ENCODE measurements at regions not wholly inside any gene's neighbourhood (a gene's known extent, or its start where the extent isn't known, plus 50 kb on each side); places are given as distances from the start of the nearest gene placed in this dataset.

GRCh38 chr9:107992271-107992670 is 502.7 kb upstream of the KLF4 start:
- H3K4me3 ChIP-seq (ENCODE audit: low read depth, low read length), result no peak overlapping the region
- no peak overlapping the region for H3K9ac ChIP-seq (ENCODE audit: low read length)
- H3K36me3 ChIP-seq (ENCODE audit: control insufficient read depth, insufficient read depth, low read length), result no peaks in the 10 kb centered on the region
- H3K4me1 ChIP-seq (ENCODE audit: control insufficient read depth, insufficient read depth, low read length), result no peaks in the 10 kb centered on the region
- no peak overlapping the region for H3K27ac ChIP-seq (ENCODE audit: low read depth, low read length)
- no peaks in the 10 kb centered on the region for H3K9me3 ChIP-seq (ENCODE audit: control insufficient read depth, insufficient read depth, low read depth, low read length)
- H3K27me3 ChIP-seq (ENCODE audit: control insufficient read depth, insufficient read depth, low read length), result no peaks in the 10 kb centered on the region

DNA sequence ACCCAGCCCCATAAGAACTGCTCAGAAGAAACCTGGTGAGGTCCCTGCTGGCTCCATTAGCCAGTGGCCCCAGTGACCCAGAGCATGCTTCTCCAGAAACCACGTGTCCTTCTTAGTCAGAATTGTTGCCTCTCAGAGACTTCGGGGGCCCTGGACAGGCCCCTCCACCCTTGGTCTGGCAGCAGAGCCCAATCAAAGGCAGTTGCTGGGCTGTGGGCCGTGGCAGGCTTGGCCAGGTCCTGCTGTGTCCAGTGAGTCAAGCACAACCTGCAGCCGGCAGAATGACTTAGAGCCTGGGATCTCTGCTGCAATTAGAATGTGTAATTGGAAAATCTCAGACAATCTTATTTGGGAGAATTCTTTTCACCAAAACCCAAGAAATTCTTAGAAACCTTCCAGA is 502.0 kb upstream of the KLF4 start:
- Histone ChIP-seq H3K9me3 (ENCODE audit: control insufficient read depth, insufficient read depth, low read depth, low read length) (no peaks in the 10 kb centered on the region), H3K36me3 (ENCODE audit: control insufficient read depth, insufficient read depth, low read length) (no peaks in the 10 kb centered on the region), H3K4me1 (ENCODE audit: control insufficient read depth, insufficient read depth, low read length) (no peaks in the 10 kb centered on the region), H3K9ac (ENCODE audit: low read length) (no peak overlapping the region), H3K27me3 (ENCODE audit: control insufficient read depth, insufficient read depth, low read length) (no peaks in the 10 kb centered on the region), H3K4me3 (ENCODE audit: low read depth, low read length) (no peak overlapping the region), H3K27ac (ENCODE audit: low read depth, low read length) (no peak overlapping the region)

DNA sequence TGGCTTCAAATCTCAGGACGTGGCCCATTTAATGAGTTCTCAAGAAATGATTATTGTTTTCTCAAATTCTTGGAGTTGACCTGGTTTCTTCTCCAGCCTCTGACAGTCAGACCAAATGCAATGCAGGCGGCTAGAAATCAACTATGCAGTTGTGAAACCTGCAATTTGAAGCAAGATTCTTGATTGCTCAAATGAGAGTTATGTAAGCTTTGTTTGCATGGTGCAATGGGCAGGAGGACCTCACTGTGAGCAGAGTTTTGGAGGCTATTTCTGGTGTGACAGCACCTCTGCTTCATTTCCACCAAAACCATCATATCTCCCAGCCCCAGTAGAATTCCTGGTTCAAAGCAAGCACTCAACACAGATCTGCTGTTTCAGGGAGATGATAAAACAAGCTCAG is 500.0 kb upstream of the KLF4 start:
- no peak overlapping the region for H3K9ac ChIP-seq (ENCODE audit: low read length)
- H3K27ac ChIP-seq (ENCODE audit: low read depth, low read length), result no peak overlapping the region
- no peaks in the 10 kb centered on the region for H3K4me1 ChIP-seq (ENCODE audit: control insufficient read depth, insufficient read depth, low read length)
- no peak overlapping the region for H3K4me3 ChIP-seq (ENCODE audit: low read depth, low read length)
- no peaks in the 10 kb centered on the region for H3K27me3 ChIP-seq (ENCODE audit: control insufficient read depth, insufficient read depth, low read length)
- no peaks in the 10 kb centered on the region for H3K36me3 ChIP-seq (ENCODE audit: control insufficient read depth, insufficient read depth, low read length)
- H3K9me3 ChIP-seq (ENCODE audit: control insufficient read depth, insufficient read depth, low read depth, low read length), result no peaks in the 10 kb centered on the region

GRCh38 chr9:107989099-107989498 is 499.5 kb upstream of the KLF4 start:
- Histone ChIP-seq H3K4me3 (ENCODE audit: low read depth, low read length) (no peak overlapping the region), H3K4me1 (ENCODE audit: control insufficient read depth, insufficient read depth, low read length) (no peaks in the 10 kb centered on the region), H3K27ac (ENCODE audit: low read depth, low read length) (no peak overlapping the region), H3K9me3 (ENCODE audit: control insufficient read depth, insufficient read depth, low read depth, low read length) (no peaks in the 10 kb centered on the region), H3K9ac (ENCODE audit: low read length) (no peak overlapping the region), H3K27me3 (ENCODE audit: control insufficient read depth, insufficient read depth, low read length) (no peaks in the 10 kb centered on the region), H3K36me3 (ENCODE audit: control insufficient read depth, insufficient read depth, low read length) (no peaks in the 10 kb centered on the region)

DNA sequence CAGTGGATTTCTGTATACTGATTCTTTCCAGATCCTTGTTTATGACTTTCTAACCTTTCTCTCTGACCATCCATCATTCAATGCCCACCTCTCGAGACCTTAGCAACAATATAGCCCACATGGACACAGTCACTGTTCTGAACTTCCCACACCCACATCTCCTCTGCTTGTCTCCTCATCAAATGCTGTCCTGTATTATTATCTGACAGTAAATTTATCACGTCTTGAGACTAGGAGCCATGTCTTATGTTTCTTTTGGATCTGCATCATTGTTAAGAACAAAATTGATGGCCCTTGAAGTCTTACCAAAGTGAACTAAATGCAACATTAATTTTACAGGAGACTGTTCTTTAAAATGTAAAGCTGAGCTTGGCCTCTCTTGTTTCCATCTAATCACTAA is 495.4 kb upstream of the KLF4 start:
- no peaks in the 10 kb centered on the region for H3K36me3 ChIP-seq (ENCODE audit: control insufficient read depth, insufficient read depth, low read length)
- no peak overlapping the region for H3K27ac ChIP-seq (ENCODE audit: low read depth, low read length)
- H3K27me3 ChIP-seq (ENCODE audit: control insufficient read depth, insufficient read depth, low read length), result no peaks in the 10 kb centered on the region
- no peak overlapping the region for H3K9ac ChIP-seq (ENCODE audit: low read length)
- H3K4me3 ChIP-seq (ENCODE audit: low read depth, low read length), result no peak overlapping the region
- H3K4me1 ChIP-seq (ENCODE audit: control insufficient read depth, insufficient read depth, low read length), result no peaks in the 10 kb centered on the region
- no peaks in the 10 kb centered on the region for H3K9me3 ChIP-seq (ENCODE audit: control insufficient read depth, insufficient read depth, low read depth, low read length)

- no peak overlapping the region for H3K27ac ChIP-seq (ENCODE audit: low read depth, low read length)
- no peaks in the 10 kb centered on the region for H3K27me3 ChIP-seq (ENCODE audit: control insufficient read depth, insufficient read depth, low read length)
- no peaks in the 10 kb centered on the region for H3K4me1 ChIP-seq (ENCODE audit: control insufficient read depth, insufficient read depth, low read length)
- no peak overlapping the region for H3K9ac ChIP-seq (ENCODE audit: low read length)
- no peaks in the 10 kb centered on the region for H3K9me3 ChIP-seq (ENCODE audit: control insufficient read depth, insufficient read depth, low read depth, low read length)
- no peak overlapping the region for H3K4me3 ChIP-seq (ENCODE audit: low read depth, low read length)
- no peaks in the 10 kb centered on the region for H3K36me3 ChIP-seq (ENCODE audit: control insufficient read depth, insufficient read depth, low read length)
Measured at GRCh38 chr9:107983762-107984161, 494.2 kb upstream of the KLF4 start.

GRCh38 chr9:107983181-107983603 is 493.6 kb upstream of the KLF4 start:
- H3K9ac ChIP-seq (ENCODE audit: low read length), result no peak overlapping the region

DNA sequence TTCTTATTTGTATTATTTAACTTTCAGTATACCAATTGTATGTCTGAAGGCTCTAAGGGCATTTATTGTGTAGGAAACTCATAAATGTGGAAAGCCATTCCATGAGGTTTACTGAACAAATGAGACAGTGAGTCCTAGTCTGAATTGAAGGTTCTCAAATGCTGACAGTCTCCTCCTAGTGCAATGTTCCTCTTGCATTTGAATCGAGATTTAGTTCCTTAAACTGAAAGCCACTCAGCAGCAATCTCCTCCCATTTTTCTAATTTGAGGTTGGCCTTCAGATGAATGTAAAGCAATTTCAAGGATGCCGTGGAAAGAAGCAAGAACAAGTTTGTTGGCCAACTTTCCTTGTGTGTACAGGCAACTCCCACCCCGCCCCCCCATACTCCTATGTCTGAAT is 493.2 kb upstream of the KLF4 start:
- no peaks in the 10 kb centered on the region for H3K36me3 ChIP-seq (ENCODE audit: control insufficient read depth, insufficient read depth, low read length)
- H3K9me3 ChIP-seq (ENCODE audit: control insufficient read depth, insufficient read depth, low read depth, low read length), result no peaks in the 10 kb centered on the region
- no peak overlapping the region for H3K27ac ChIP-seq (ENCODE audit: low read depth, low read length)

More at GRCh38 chr9:107983181-107983603, 493.6 kb upstream of the KLF4 start:
- Histone ChIP-seq H3K27me3 (ENCODE audit: control insufficient read depth, insufficient read depth, low read length) (no peaks in the 10 kb centered on the region), H3K4me3 (ENCODE audit: low read depth, low read length) (no peak overlapping the region), H3K27ac (ENCODE audit: low read depth, low read length) (no peak overlapping the region), H3K9me3 (ENCODE audit: control insufficient read depth, insufficient read depth, low read depth, low read length) (no peaks in the 10 kb centered on the region), H3K4me1 (ENCODE audit: control insufficient read depth, insufficient read depth, low read length) (no peaks in the 10 kb centered on the region), H3K36me3 (ENCODE audit: control insufficient read depth, insufficient read depth, low read length) (no peaks in the 10 kb centered on the region)

GRCh38 chr9:107982001-107982400 is 492.4 kb upstream of the KLF4 start:
- no peaks in the 10 kb centered on the region for H3K9me3 ChIP-seq (ENCODE audit: control insufficient read depth, insufficient read depth, low read depth, low read length)
- no peaks in the 10 kb centered on the region for H3K36me3 ChIP-seq (ENCODE audit: control insufficient read depth, insufficient read depth, low read length)
- H3K4me3 ChIP-seq (ENCODE audit: low read depth, low read length), result no peak overlapping the region

More for the DNA sequence above, 493.2 kb upstream of the KLF4 start:
- H3K27me3 ChIP-seq (ENCODE audit: control insufficient read depth, insufficient read depth, low read length), result no peaks in the 10 kb centered on the region
- no peak overlapping the region for H3K9ac ChIP-seq (ENCODE audit: low read length)
- H3K4me1 ChIP-seq (ENCODE audit: control insufficient read depth, insufficient read depth, low read length), result no peaks in the 10 kb centered on the region
- no peak overlapping the region for H3K4me3 ChIP-seq (ENCODE audit: low read depth, low read length)

DNA sequence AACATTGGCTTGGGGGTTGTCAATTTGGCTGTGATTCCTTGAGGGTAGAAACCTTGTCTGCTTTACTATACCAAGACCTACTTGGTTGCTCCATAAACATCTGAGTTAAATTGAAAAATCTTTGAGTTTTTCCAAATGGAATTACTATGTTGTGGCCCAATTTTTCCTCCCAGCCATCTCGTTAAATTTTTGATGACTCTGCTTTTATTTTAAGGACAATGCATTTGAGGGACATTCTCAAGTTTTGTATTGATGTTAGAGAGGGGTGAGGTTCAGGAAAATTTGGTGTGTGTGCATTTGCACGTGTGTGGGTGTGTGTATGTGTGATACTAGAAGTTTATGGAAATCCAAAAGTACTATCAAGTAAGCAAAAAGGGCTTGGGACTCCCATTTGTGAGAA is 491.4 kb upstream of the KLF4 start:
- H3K4me3 ChIP-seq (ENCODE audit: low read depth, low read length), result no peak overlapping the region

More at GRCh38 chr9:107982001-107982400, 492.4 kb upstream of the KLF4 start:
- no peak overlapping the region for H3K27ac ChIP-seq (ENCODE audit: low read depth, low read length)
- no peak overlapping the region for H3K9ac ChIP-seq (ENCODE audit: low read length)
- H3K27me3 ChIP-seq (ENCODE audit: control insufficient read depth, insufficient read depth, low read length), result no peaks in the 10 kb centered on the region
- peaks cover 4% of the 10 kb centered on the region; the same call in 1 of the 2 replicates for H3K4me1 ChIP-seq (ENCODE audit: control insufficient read depth, insufficient read depth, low read length)

DNA sequence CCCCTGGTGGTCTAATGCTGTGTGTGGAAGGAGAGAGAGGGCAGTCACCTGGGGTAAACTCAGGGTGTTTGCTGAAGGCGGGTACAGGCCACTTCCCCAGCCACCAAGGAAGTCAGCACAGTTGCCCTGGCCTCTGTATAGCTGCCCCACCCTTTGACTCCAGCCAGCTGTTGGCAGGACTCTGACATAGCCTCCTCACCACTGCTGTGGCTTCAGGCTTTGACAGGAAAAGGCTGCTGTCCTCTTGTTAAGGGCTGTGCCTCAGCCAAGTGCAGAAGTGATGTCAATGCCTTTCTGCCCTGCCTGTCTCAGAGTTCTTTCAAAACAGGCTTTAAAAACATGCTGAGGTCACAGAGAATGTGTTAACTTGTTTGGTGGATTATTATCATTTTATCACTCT is 487.2 kb upstream of the KLF4 start:
- no peaks in the 10 kb centered on the region for H3K27me3 ChIP-seq (ENCODE audit: control insufficient read depth, insufficient read depth, low read length)
- no peak overlapping the region for H3K9ac ChIP-seq (ENCODE audit: low read length)
- H3K27ac ChIP-seq (ENCODE audit: low read depth, low read length), result no peak overlapping the region
- no peaks in the 10 kb centered on the region for H3K9me3 ChIP-seq (ENCODE audit: control insufficient read depth, insufficient read depth, low read depth, low read length)
- no peak overlapping the region for H3K4me3 ChIP-seq (ENCODE audit: low read depth, low read length)
- H3K36me3 ChIP-seq (ENCODE audit: control insufficient read depth, insufficient read depth, low read length), result no peaks in the 10 kb centered on the region
- peaks cover 7% of the 10 kb centered on the region; the same call in 1 of the 2 replicates for H3K4me1 ChIP-seq (ENCODE audit: control insufficient read depth, insufficient read depth, low read length)

More for the DNA sequence above, 491.4 kb upstream of the KLF4 start:
- Histone ChIP-seq H3K9ac (ENCODE audit: low read length) (no peak overlapping the region), H3K27ac (ENCODE audit: low read depth, low read length) (no peak overlapping the region), H3K27me3 (ENCODE audit: control insufficient read depth, insufficient read depth, low read length) (no peaks in the 10 kb centered on the region), H3K9me3 (ENCODE audit: control insufficient read depth, insufficient read depth, low read depth, low read length) (no peaks in the 10 kb centered on the region), H3K36me3 (ENCODE audit: control insufficient read depth, insufficient read depth, low read length) (no peaks in the 10 kb centered on the region), H3K4me1 (ENCODE audit: control insufficient read depth, insufficient read depth, low read length) (peaks cover 7% of the 10 kb centered on the region; the same call in 1 of the 2 replicates)

Measured in HUES6 (cell line).